DOHH2 (cell line): ENCODE measurements at regions not wholly inside any gene's neighbourhood (a gene's known extent, or its start where the extent isn't known, plus 50 kb on each side); places are given as distances from the start of the nearest gene placed in this dataset.

Experiments used
- H3F3A ChIP-seq: fragments of 200-600 bp; sonication (generic), shearing (Covaris generic); 2 replicates; pipeline ENCODE4 v1.6.0; 2016; ENCODE audit warnings: antibody characterized with exemption, mild to moderate bottlenecking; ENCODE audit not compliant: control insufficient read depth, insufficient read depth
- H3K27ac ChIP-seq: fragments of 200-600 bp; sonication (generic); 2 replicates; pipeline ENCODE4 v1.5.1; 2014; ENCODE audit warnings: low read depth, mild to moderate bottlenecking, low read length, moderate library complexity
- H3K27me3 ChIP-seq: fragments of 200-600 bp; sonication (generic); 2 replicates; pipeline ENCODE4 v1.6.1; 2014; ENCODE audit warnings: mild to moderate bottlenecking, low read length, mixed read lengths; ENCODE audit not compliant: control insufficient read depth
- H3K36me3 ChIP-seq: fragments of 200-600 bp; sonication (generic); 2 replicates; pipeline ENCODE4 v1.6.1; 2014; ENCODE audit warnings: mild to moderate bottlenecking, low read length, moderate library complexity, mixed read lengths; ENCODE audit not compliant: control insufficient read depth
- H3K4me1 ChIP-seq: fragments of 200-600 bp; sonication (generic); 2 replicates; pipeline ENCODE4 v1.6.1; 2014; ENCODE audit warnings: mild to moderate bottlenecking, low read length, mixed read lengths; ENCODE audit not compliant: control insufficient read depth
- H3K4me2 ChIP-seq: fragments of 200-600 bp; sonication (generic); 2 replicates; pipeline ENCODE4 v1.6.0; 2014; ENCODE audit warnings: mild to moderate bottlenecking, low read length, moderate library complexity
- H3K4me3 ChIP-seq: fragments of 200-600 bp; sonication (generic); 2 replicates; pipeline ENCODE4 v1.5.1; 2014; ENCODE audit warnings: mild to moderate bottlenecking, low read length, mixed read lengths
- H3K79me2 ChIP-seq: fragments of 200-600 bp; sonication (generic); 2 replicates; pipeline ENCODE4 v1.6.1; 2014; ENCODE audit warnings: mild to moderate bottlenecking, low read length, mixed read lengths; ENCODE audit not compliant: control insufficient read depth
- H3K9me2 ChIP-seq: fragments of 200-600 bp; sonication (generic); replicated peaks from 2 replicates; pipeline ENCODE4 v1.6.1; 2014; ENCODE audit warnings: mild to moderate bottlenecking, low read length, mixed read lengths; ENCODE audit not compliant: control insufficient read depth
- H3K9me3 ChIP-seq: fragments of 200-600 bp; sonication (generic); 2 replicates; pipeline ENCODE4 v1.6.1; 2014; ENCODE audit warnings: antibody characterized with exemption, low read length, mixed read lengths; ENCODE audit not compliant: control insufficient read depth, insufficient read depth
- H4K20me1 ChIP-seq: fragments of 200-600 bp; sonication (generic); 2 replicates; pipeline ENCODE4 v1.6.0; 2014; ENCODE audit warnings: low read depth, mild to moderate bottlenecking, antibody characterized with exemption, low read length, moderate library complexity; ENCODE audit not compliant: control insufficient read depth, insufficient read depth
- CTCF ChIP-seq: fragments of 200-600 bp; sonication (generic); IDR thresholded peaks from one replicate; pipeline ENCODE4 v1.5.1; 2014; ENCODE audit warnings: antibody characterized with exemption, mild to moderate bottlenecking, low read depth, low read length; ENCODE audit not compliant: poor library complexity, severe bottlenecking
- EZH2phosphoT487 ChIP-seq: fragments of 200-600 bp; sonication (generic); IDR thresholded peaks from 2 replicates; pipeline ENCODE4 v1.6.1; 2017; ENCODE audit warnings: borderline replicate concordance, mild to moderate bottlenecking, antibody characterized with exemption, low read length, moderate library complexity, mixed read lengths

- no peaks in the 10 kb centered on the region for H3K36me3 ChIP-seq
Measured at GRCh38 chr4:43816116-43816515, 632.5 kb downstream of the KCTD8 start.

GRCh38 chr4:43822621-43823020, 626.0 kb downstream of the KCTD8 start:
- no peaks in the 10 kb centered on the region for H3F3A ChIP-seq
- H3K4me3 ChIP-seq, result no peak overlapping the region
- no peaks in the 10 kb centered on the region; the same call in 1 of the 2 replicates for H3K9me3 ChIP-seq
- H3K36me3 ChIP-seq, result no peaks in the 10 kb centered on the region
- no peaks in the 10 kb centered on the region for H3K79me2 ChIP-seq
- no peaks in the 10 kb centered on the region for H4K20me1 ChIP-seq
- TF ChIP-seq EZH2phosphoT487 (no peak), CTCF (no peak)
- H3K4me1 ChIP-seq, result no peaks in the 10 kb centered on the region
- H3K27me3 ChIP-seq, result no peaks in the 10 kb centered on the region
- no peaks in the 10 kb centered on the region for H3K9me2 ChIP-seq
- H3K27ac ChIP-seq, result no peak overlapping the region
- H3K4me2 ChIP-seq, result no peak overlapping the region

More at GRCh38 chr4:43816116-43816515, 632.5 kb downstream of the KCTD8 start:
- Histone ChIP-seq H3K27ac (no peak overlapping the region), H3K27me3 (no peaks in the 10 kb centered on the region), H3K9me3 (no peaks in the 10 kb centered on the region), H3K4me1 (no peaks in the 10 kb centered on the region), H3K4me2 (no peak overlapping the region), H3F3A (no peaks in the 10 kb centered on the region), H3K79me2 (no peaks in the 10 kb centered on the region), H3K9me2 (no peaks in the 10 kb centered on the region), H3K4me3 (no peak overlapping the region), H4K20me1 (no peaks in the 10 kb centered on the region)
- TF ChIP-seq EZH2phosphoT487, result no peak
- no peak for TF ChIP-seq CTCF

GRCh38 chr4:43835869-43836268, 612.7 kb downstream of the KCTD8 start:
- Histone ChIP-seq H3K4me2 (no peak overlapping the region), H3K79me2 (no peaks in the 10 kb centered on the region), H3K4me1 (no peaks in the 10 kb centered on the region), H3K9me3 (no peaks in the 10 kb centered on the region), H3K27me3 (no peaks in the 10 kb centered on the region), H3K36me3 (no peaks in the 10 kb centered on the region), H3K9me2 (no peaks in the 10 kb centered on the region), H4K20me1 (no peaks in the 10 kb centered on the region), H3F3A (no peaks in the 10 kb centered on the region), H3K4me3 (no peak overlapping the region), H3K27ac (no peak overlapping the region)
- TF ChIP-seq CTCF (no peak), EZH2phosphoT487 (no peak)

GRCh38 chr4:43837171-43837570, 611.4 kb downstream of the KCTD8 start:
- no peaks in the 10 kb centered on the region for H3F3A ChIP-seq

More at GRCh38 chr4:43837171-43837570, 611.4 kb downstream of the KCTD8 start:
- TF ChIP-seq EZH2phosphoT487 (no peak), CTCF (no peak)
- no peaks in the 10 kb centered on the region for H3K9me2 ChIP-seq
- no peaks in the 10 kb centered on the region for H4K20me1 ChIP-seq
- H3K4me1 ChIP-seq, result no peaks in the 10 kb centered on the region
- H3K36me3 ChIP-seq, result no peaks in the 10 kb centered on the region
- H3K4me3 ChIP-seq, result no peak overlapping the region
- no peak overlapping the region for H3K27ac ChIP-seq
- H3K79me2 ChIP-seq, result no peaks in the 10 kb centered on the region
- no peaks in the 10 kb centered on the region for H3K27me3 ChIP-seq
- no peak overlapping the region for H3K4me2 ChIP-seq
- no peaks in the 10 kb centered on the region for H3K9me3 ChIP-seq
